GM06990 (cell line): ENCODE measurements at regions not wholly inside any gene's neighbourhood (a gene's known extent, or its start where the extent isn't known, plus 50 kb on each side); places are given as distances from the start of the nearest gene placed in this dataset.

ENCODE experiments used
- DNase-seq: peaks from one replicate; pipeline ENCODE4 v3.0.0-alpha.2; 2011; ENCODE audit not compliant: insufficient read length; ENCODE audit errors: extremely low read depth
- H3K27me3 ChIP-seq: replicated peaks from 2 replicates; pipeline ENCODE4 v1.6.0; 2011; ENCODE audit warnings: low read length; ENCODE audit not compliant: control insufficient read depth, insufficient read depth
- H3K36me3 ChIP-seq: 2 replicates; pipeline ENCODE4 v1.5.1; 2011; ENCODE audit warnings: low read length; ENCODE audit not compliant: control insufficient read depth, insufficient read depth
- H3K4me3 ChIP-seq: replicated peaks from 2 replicates; pipeline ENCODE4 v1.5.1; 2011; ENCODE audit warnings: low read depth, mild to moderate bottlenecking, control low read depth, low read length
- CTCF ChIP-seq: IDR thresholded peaks from 2 replicates; pipeline ENCODE4 v1.5.1; 2011; ENCODE audit warnings: low read length, control low read depth, mild to moderate bottlenecking, inconsistent platforms; ENCODE audit not compliant: insufficient read depth, poor library complexity, severe bottlenecking

- Histone ChIP-seq H3K4me3 (no peak overlapping the region), H3K27me3 (no peaks in the 10 kb centered on the region), H3K36me3 (no peaks in the 10 kb centered on the region)
- DNase-seq: no peak
- TF ChIP-seq CTCF: no peak
These were observed 395.5 kb upstream of the SLC30A5 start for GRCh38 chr5:68698025-68698940.

DNA sequence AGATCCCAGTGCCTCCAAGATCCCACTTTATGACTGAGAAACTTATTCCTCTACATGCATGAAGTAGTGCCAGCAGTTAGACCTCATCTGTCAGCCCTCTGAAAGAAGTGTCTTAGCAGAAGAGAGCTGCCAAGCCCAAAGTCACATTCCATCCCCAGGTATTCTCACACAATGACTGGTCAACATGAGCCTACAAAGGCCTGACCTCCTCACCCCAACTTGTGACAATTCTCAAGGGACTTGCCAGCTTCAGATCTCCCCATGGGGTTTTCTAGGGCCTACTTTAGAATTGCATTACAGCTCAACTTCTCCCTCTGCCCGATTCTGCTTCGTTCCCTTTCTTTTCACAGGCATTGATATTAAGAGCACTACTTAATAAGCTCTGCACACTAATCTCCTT lies 393.8 kb upstream of the SLC30A5 start:
- Histone ChIP-seq H3K27me3 (no peaks in the 10 kb centered on the region), H3K4me3 (no peak overlapping the region), H3K36me3 (no peaks in the 10 kb centered on the region)
- peak; percentile 14 for DNase-seq
- TF ChIP-seq CTCF: no peak

DNA sequence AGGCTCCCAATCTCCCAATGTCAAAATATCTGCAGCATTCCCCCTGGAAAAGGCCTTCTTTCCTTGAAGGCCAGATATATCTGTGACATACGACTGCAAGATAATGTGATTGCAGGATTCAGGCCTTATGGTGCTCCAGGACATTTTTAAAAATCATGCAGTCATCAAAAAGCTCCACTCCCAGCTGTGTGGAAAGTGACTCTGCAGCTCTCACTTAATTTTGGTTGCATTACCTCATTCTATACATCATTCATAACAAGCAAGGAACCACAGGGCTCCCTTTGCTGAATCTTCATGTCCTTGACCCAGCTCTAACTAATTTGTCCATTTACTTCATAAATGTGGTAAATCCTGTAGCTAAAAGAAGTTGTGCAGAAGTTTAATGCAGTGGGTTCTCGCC lies 386.2 kb upstream of the SLC30A5 start:
- Histone ChIP-seq H3K4me3 (no peak overlapping the region), H3K27me3 (no peaks in the 10 kb centered on the region), H3K36me3 (no peaks in the 10 kb centered on the region)
- no peak for DNase-seq
- no peak for TF ChIP-seq CTCF

- DNase-seq: no peak
- no peak overlapping the region for H3K4me3 ChIP-seq
- no peaks in the 10 kb centered on the region for H3K36me3 ChIP-seq
- H3K27me3 ChIP-seq: no peaks in the 10 kb centered on the region
- no peak for TF ChIP-seq CTCF
These were observed 385.5 kb upstream of the SLC30A5 start for GRCh38 chr5:68708156-68708841.

DNA sequence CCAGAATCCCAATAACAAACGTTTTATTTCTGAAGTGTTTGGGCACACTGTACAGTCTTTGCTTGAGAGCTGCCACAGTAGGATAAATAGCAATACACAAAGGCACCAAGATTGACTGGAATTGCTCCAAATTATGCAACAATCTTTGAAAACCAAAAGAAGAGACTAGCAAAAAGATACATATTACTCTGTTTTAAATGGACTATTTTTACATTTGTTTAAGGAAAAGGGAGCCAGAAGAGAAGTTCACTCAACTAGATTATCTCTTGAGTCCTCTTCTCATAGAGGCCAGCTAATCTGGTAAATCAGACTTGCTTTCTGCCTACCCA lies 385.0 kb upstream of the SLC30A5 start:
- Histone ChIP-seq H3K4me3 (no peak overlapping the region), H3K36me3 (no peaks in the 10 kb centered on the region), H3K27me3 (no peaks in the 10 kb centered on the region)
- no peak for DNase-seq
- TF ChIP-seq CTCF: no peak

DNA sequence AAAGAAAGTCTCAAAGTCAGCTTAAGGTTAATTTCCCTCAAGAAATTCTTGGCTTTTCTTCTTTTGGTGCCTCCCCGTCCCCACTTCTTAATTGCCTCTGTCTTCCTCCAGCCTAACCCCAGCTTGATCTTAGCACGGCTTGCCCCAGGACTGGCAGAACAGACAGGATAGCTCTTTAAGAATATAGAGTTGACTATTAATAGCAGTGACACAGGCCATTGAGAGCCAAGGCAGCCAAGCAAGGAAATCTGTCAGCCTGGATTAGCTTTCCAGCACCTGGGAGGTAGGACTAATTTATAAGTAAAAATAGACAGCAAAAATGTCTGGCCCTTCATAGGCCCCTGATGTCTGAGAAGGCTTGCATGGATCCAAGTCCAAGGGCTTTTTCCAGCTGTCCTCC lies 384.6 kb upstream of the SLC30A5 start:
- Histone ChIP-seq H3K4me3 (no peak overlapping the region), H3K27me3 (no peaks in the 10 kb centered on the region), H3K36me3 (no peaks in the 10 kb centered on the region)
- no peak for DNase-seq
- no peak for TF ChIP-seq CTCF
